B cell (primary cell): ENCODE measurements at regions not wholly inside any gene's neighbourhood (a gene's known extent, or its start where the extent isn't known, plus 50 kb on each side); places are given as distances from the start of the nearest gene placed in this dataset.

Experiments
- ATAC-seq: fragments of 200-7000 bp; cut with Tn5 transposase; one replicate; pipeline ENCODE4 v1.10.0; 2021; ENCODE audit warnings: low read depth, mild to moderate bottlenecking, moderate number of reproducible peaks, moderate library complexity
- CTCF ChIA-PET: fragments of 350-600 bp; sonication (Branson Sonifier 250); formaldehyde crosslinking; loops from one replicate; lab custom pipeline; 2021; ENCODE audit warnings: antibody characterized with exemption, inconsistent platforms; lab: Charles Lee
- POLR2A ChIA-PET: fragments of 350-600 bp; sonication (Branson Sonifier 250); formaldehyde crosslinking; loops from one replicate; lab custom pipeline; 2021; ENCODE audit warnings: antibody characterized with exemption; lab: Charles Lee
- DNase-seq: peaks from one replicate; pipeline ENCODE4 v3.0.0; 2013
- H2AFZ ChIP-seq: 2 replicates; pipeline ENCODE4 v1.6.1; 2012; ENCODE audit warnings: mild to moderate bottlenecking, low read depth, low read length; ENCODE audit not compliant: insufficient read depth, poor library complexity, severe bottlenecking
- H3K27ac ChIP-seq, 2 donors: 1 replicate in 1 of 2; 2 replicates in 1 of 2; pipeline ENCODE4 v1.5.1; 2012 to 2013; ENCODE audit warnings: low read length in 2 of 2, mild to moderate bottlenecking in 2 of 2, moderate library complexity in 1 of 2
- H3K27me3 ChIP-seq, 4 experiments: fragments of 200-600 bp in 1 of 4; sonication (generic) in 1 of 4; replicated peaks in 1 of 4; 1 replicate in 2 of 4; 2 replicates in 2 of 4; pipeline versions ENCODE4 v1.6.1 to v1.7.0; 2013 to 2016; ENCODE audit warnings: low read length in 3 of 4, mild to moderate bottlenecking in 2 of 4, mixed read lengths in 1 of 4, moderate library complexity in 1 of 4; ENCODE audit not compliant: insufficient read depth in 4 of 4, control insufficient read depth in 3 of 4; ENCODE audit errors: control extremely low read depth in 1 of 4
- H3K36me3 ChIP-seq, 2 experiments: replicated peaks in 1 of 2; 1 replicate in 1 of 2; 2 replicates in 1 of 2; pipeline versions ENCODE4 v1.6.1 to v1.7.1; 2013; ENCODE audit warnings: low read length in 1 of 2; ENCODE audit not compliant: insufficient read depth in 2 of 2, control insufficient read depth in 1 of 2; ENCODE audit errors: control extremely low read depth in 1 of 2, extremely low read depth in 1 of 2
- H3K4me1 ChIP-seq, 2 donors: fragments of 200-600 bp in 1 of 2; sonication (generic) in 1 of 2; 1 replicate in 1 of 2; 2 replicates in 1 of 2; pipeline versions ENCODE4 v1.5.1 to v1.6.1; 2013 to 2017; ENCODE audit warnings: low read length in 2 of 2; ENCODE audit not compliant: control insufficient read depth in 2 of 2, insufficient read depth in 2 of 2
- H3K4me2 ChIP-seq: replicated peaks from 2 replicates; pipeline ENCODE3; 2012; ENCODE audit warnings: mild to moderate bottlenecking, low read depth, low read length; ENCODE audit not compliant: poor library complexity, severe bottlenecking
- H3K4me3 ChIP-seq, 5 experiments: fragments of 200-600 bp in 1 of 5; sonication (generic) in 1 of 5; 1 replicate in 3 of 5; 2 replicates in 2 of 5; pipeline versions ENCODE4 v1.5.1 to v1.7.0; 2011 to 2016; ENCODE audit warnings: low read length in 4 of 5, mild to moderate bottlenecking in 4 of 5, low read depth in 2 of 5, control low read depth in 1 of 5, moderate library complexity in 1 of 5; ENCODE audit not compliant: insufficient read depth in 1 of 5; ENCODE audit errors: control extremely low read depth in 1 of 5, extremely low read depth in 1 of 5
- H3K79me2 ChIP-seq: fragments of 200-600 bp; sonication (generic); one replicate; pipeline ENCODE4 v1.6.0; 2016; ENCODE audit warnings: low read length; ENCODE audit not compliant: control insufficient read depth, insufficient read depth
- H3K9ac ChIP-seq: fragments of 200-600 bp; sonication (generic); 2 replicates; pipeline ENCODE4 v1.6.1; 2017; ENCODE audit warnings: mild to moderate bottlenecking, low read length, moderate library complexity
- H3K9me3 ChIP-seq, 3 donors: one replicate each; pipeline versions ENCODE4 v1.6.1 to v1.7.1; 2013; ENCODE audit warnings: low read length in 2 of 3; ENCODE audit not compliant: control insufficient read depth in 2 of 3, insufficient read depth in 1 of 3; ENCODE audit errors: control extremely low read depth in 1 of 3
- H4K20me1 ChIP-seq: 2 replicates; pipeline ENCODE4 v1.6.0; 2012; ENCODE audit warnings: mild to moderate bottlenecking, low read length; ENCODE audit not compliant: insufficient read depth, control insufficient read depth, poor library complexity, severe bottlenecking
- H3K27ac Mint-ChIP-seq: one replicate; pipeline ENCODE4 v1.8.0; 2021; ENCODE audit warnings: mixed read lengths
- H3K27me3 Mint-ChIP-seq: one replicate; pipeline ENCODE4 v1.8.0; 2021; ENCODE audit warnings: mixed read lengths
- H3K4me1 Mint-ChIP-seq: one replicate; pipeline ENCODE4 v1.8.0; 2021; ENCODE audit warnings: mixed read lengths
- H3K4me3 Mint-ChIP-seq: one replicate; pipeline ENCODE4 v1.8.0; 2021; ENCODE audit warnings: mixed read lengths
- H3K9me3 Mint-ChIP-seq: one replicate; pipeline ENCODE4 v1.8.0; 2022; ENCODE audit warnings: mixed read lengths; ENCODE audit not compliant: insufficient read depth
- EZH2 ChIP-seq: IDR thresholded peaks from 2 replicates; pipeline ENCODE4 v1.6.1; 2012; ENCODE audit warnings: borderline replicate concordance, low read depth, mild to moderate bottlenecking, moderate library complexity, low read length; ENCODE audit not compliant: insufficient read depth, poor library complexity, severe bottlenecking
- WGBS: methylation state at CpG from one replicate; pipeline ENCODE4 v1.1.5; 2013; ENCODE audit warnings: missing lambda C conversion rate; ENCODE audit not compliant: insufficient coverage; 5-methylcytosine and 5-hydroxymethylcytosine counted together
- intact Hi-C: fragments of 100-400 bp; cut with micrococcal nuclease; formaldehyde crosslinking; loops from one replicate; pipeline ENCODE4 v1.10.0; 2022
- TF ChIP-seq, protein P1 (sequence below): fragments of 200-600 bp; IDR thresholded peaks from one replicate; pipeline ENCODE4 v1.8.0; 2022; ENCODE audit warnings: antibody characterized with exemption, mild to moderate bottlenecking

DNA sequence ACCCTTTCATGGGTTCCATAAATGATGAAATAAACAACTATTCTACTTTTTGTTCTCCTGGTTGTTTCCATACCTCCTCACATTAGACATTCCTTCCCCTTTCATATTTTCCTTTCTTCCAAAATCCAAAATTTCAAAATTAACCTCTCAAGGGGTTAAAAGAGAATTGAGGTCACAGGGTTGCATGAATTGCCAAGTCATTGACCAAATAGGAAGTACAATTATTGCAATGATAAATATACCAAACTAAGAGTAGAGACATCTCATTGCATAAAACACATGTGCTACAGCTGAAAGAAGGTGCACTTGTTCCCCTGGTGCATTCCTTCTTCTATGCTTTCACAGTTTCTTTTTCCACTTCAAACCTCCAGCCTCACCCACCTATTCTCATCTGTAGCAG lies 136.1 kb downstream of the KCTD12 start:
- no peak overlapping the region for H3K4me2 ChIP-seq
- no peak overlapping the region for H3K9ac ChIP-seq
- H3K4me3 ChIP-seq, result no peak overlapping the region
- H3K4me1 Mint-ChIP-seq, result peaks cover 9% of the 10 kb centered on the region
- H3K9me3 Mint-ChIP-seq, result no peaks in the 10 kb centered on the region
- no peak overlapping the region for H2AFZ ChIP-seq
- H4K20me1 ChIP-seq, result no peaks in the 10 kb centered on the region
- no peak for TF ChIP-seq EZH2
- ChIA-PET POLR2A (no interaction called here), CTCF (no interaction called here)
- ATAC-seq (no peak), DNase-seq (no peak)
- H3K27me3 ChIP-seq, result peaks cover 0 to under 1% (median 0%) of the 10 kb centered on the region in 4 experiments
- H3K9me3 ChIP-seq, result no peaks in the 10 kb centered on the region
- H3K27ac ChIP-seq, result no peak overlapping the region
- no peaks in the 10 kb centered on the region for H3K79me2 ChIP-seq
- H3K27me3 Mint-ChIP-seq, result no peaks in the 10 kb centered on the region
- peaks cover 9 to 11% of the 10 kb centered on the region in 2 donors for H3K4me1 ChIP-seq
- H3K36me3 ChIP-seq, result no peaks in the 10 kb centered on the region
- no peak overlapping the region for H3K4me3 Mint-ChIP-seq
- intact Hi-C loops, result no loop called here
- H3K27ac Mint-ChIP-seq, result no peak overlapping the region

DNA sequence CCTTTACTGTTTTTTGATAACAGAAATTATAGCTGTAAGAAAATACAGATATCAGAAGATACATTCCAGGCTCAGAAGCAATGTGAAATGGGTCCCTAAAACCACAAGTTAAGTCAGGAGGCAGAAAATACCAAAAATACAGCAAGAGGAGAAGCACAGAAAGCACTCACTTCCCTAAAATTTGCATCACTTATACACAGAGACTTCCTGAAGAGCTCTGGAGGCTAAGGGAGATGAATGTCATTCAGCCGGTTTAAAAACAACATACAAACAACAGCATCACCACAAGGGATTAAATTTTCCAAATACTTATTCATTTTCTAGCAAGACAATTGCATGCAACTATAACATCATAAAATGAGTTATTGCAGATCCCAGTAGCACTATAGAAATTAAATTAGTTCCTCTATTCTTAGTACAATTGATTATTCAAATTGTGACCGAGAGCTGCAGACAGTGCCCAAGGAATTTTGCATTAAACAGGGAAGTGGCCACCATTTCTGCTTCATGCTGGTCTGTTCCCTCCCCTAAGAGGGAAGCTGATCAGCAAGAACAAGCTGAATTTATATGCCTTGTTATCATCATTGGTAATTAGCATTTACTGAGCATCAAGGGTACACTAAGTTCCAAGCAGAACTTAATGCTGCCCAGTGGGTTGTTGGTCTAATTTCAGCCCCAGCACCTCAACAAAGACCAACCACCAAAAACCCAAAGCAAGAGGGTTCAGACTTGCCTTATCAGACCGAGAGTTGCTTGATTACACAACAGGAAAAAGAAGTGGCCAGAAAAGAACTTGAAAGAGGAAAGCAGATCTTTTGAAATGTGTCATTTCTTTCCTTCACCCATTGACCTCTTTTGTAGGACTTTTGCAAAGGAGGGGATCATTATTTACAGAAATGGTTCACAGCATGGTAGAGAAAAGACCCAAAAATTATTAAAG lies 140.7 kb downstream of the KCTD12 start:
- Histone ChIP-seq H3K4me3 (peak overlapping the region in 1 of 5 experiments; percentile 14), H3K79me2 (no peaks in the 10 kb centered on the region), H3K9ac (no peak overlapping the region), H3K36me3 (no peaks in the 10 kb centered on the region), H3K4me2 (peak overlapping the region; percentile 44), H3K27me3 (no peaks in the 10 kb centered on the region), H3K9me3 (peaks cover 0 to 10% (median 2%) of the 10 kb centered on the region in 3 donors), H2AFZ (peak overlapping the region; percentile 33), H3K4me1 (peaks cover 11 to 13% of the 10 kb centered on the region in 2 donors), H3K27ac (no peak overlapping the region), H4K20me1 (no peaks in the 10 kb centered on the region)
- TF ChIP-seq, protein P1, sequence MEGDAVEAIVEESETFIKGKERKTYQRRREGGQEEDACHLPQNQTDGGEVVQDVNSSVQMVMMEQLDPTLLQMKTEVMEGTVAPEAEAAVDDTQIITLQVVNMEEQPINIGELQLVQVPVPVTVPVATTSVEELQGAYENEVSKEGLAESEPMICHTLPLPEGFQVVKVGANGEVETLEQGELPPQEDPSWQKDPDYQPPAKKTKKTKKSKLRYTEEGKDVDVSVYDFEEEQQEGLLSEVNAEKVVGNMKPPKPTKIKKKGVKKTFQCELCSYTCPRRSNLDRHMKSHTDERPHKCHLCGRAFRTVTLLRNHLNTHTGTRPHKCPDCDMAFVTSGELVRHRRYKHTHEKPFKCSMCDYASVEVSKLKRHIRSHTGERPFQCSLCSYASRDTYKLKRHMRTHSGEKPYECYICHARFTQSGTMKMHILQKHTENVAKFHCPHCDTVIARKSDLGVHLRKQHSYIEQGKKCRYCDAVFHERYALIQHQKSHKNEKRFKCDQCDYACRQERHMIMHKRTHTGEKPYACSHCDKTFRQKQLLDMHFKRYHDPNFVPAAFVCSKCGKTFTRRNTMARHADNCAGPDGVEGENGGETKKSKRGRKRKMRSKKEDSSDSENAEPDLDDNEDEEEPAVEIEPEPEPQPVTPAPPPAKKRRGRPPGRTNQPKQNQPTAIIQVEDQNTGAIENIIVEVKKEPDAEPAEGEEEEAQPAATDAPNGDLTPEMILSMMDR, result no peak
- TF ChIP-seq EZH2, result no peak
- Mint-ChIP-seq H3K4me1 (peaks cover 14% of the 10 kb centered on the region), H3K27me3 (no peaks in the 10 kb centered on the region), H3K4me3 (peak overlapping the region; percentile 6), H3K9me3 (peaks cover 3% of the 10 kb centered on the region), H3K27ac (no peak overlapping the region)
- POLR2A ChIA-PET, result no interaction called here
- intact Hi-C loops, result no loop called here
- ATAC-seq, result no peak
- WGBS, result 20% methylated on average over 1 of the region's 3 CpGs
- DNase-seq, result peak; percentile 20
- CTCF ChIA-PET, result no interaction called here
